ENCODE measurements at regions not wholly inside any gene's neighbourhood (a gene's known extent, or its start where the extent isn't known, plus 50 kb on each side); places are given as distances from the start of the nearest gene placed in this dataset.

GRCh38 chr9:99569840-99570239 is 251.8 kb upstream of the NR4A3 start:
- Histone ChIP-seq H2BK120ac (ENCODE audit: low read depth, low read length) (no peak overlapping the region), H3K4me2 (ENCODE audit: low read length, poor library complexity, severe bottlenecking) (no peak overlapping the region), H3K27me3 (ENCODE audit: control insufficient read depth in 1 of 2, insufficient read depth in 1 of 2, low read length in 2 of 2) (peaks cover 4 to 8% of the 10 kb centered on the region in 2 experiments), H3K79me1 (replicated peaks; ENCODE audit: low read length, poor library complexity, severe bottlenecking) (no peaks in the 10 kb centered on the region), H3K4me1 (ENCODE audit: control insufficient read depth, insufficient read depth, low read depth, low read length) (no peaks in the 10 kb centered on the region), H2BK5ac (ENCODE audit: low read depth, low read length, poor library complexity, severe bottlenecking) (no peak overlapping the region), H2AFZ (ENCODE audit: low read depth, low read length) (no peak overlapping the region), H2BK15ac (ENCODE audit: low read depth, poor library complexity, severe bottlenecking) (no peak overlapping the region), H3K27ac (ENCODE audit: low read length, poor library complexity, severe bottlenecking) (no peak overlapping the region), H4K8ac (ENCODE audit: low read length) (no peak overlapping the region), H2AK5ac (ENCODE audit: low read length, severe bottlenecking) (no peak overlapping the region), H3K18ac (ENCODE audit: low read depth in 1 of 2, low read length in 2 of 2) (no peak overlapping the region), H2BK12ac (ENCODE audit: low read length in 2 of 2) (no peak overlapping the region), H3K36me3 (ENCODE audit: control insufficient read depth in 1 of 2, insufficient read depth in 2 of 2, low read depth in 1 of 2, low read length in 2 of 2) (no peaks in the 10 kb centered on the region), H3K23ac (ENCODE audit: low read length in 2 of 2) (no peak overlapping the region), H4K91ac (ENCODE audit: low read length) (no peak overlapping the region), H3K14ac (ENCODE audit: low read length in 2 of 2) (no peak overlapping the region), H3K9me3 (ENCODE audit: control insufficient read depth, low read length) (no peaks in the 10 kb centered on the region), H3K9ac (ENCODE audit: low read length) (no peak overlapping the region), H3K4me3 (ENCODE audit: insufficient read depth in 1 of 2, low read depth in 1 of 2, low read length in 2 of 2) (no peak overlapping the region), H3K4ac (ENCODE audit: low read depth in 1 of 2, low read length in 2 of 2) (no peak overlapping the region)
- no CpG with 5 or more reads among the region's 2 CpGs for WGBS
- DNase-seq = no peak

GRCh38 chr9:99572567-99572966 is 249.1 kb upstream of the NR4A3 start:
- Histone ChIP-seq H3K4ac (ENCODE audit: low read depth in 1 of 2, low read length in 2 of 2) (no peak overlapping the region), H2AK5ac (ENCODE audit: low read length, severe bottlenecking) (no peak overlapping the region), H2BK12ac (ENCODE audit: low read length in 2 of 2) (no peak overlapping the region), H3K79me1 (replicated peaks; ENCODE audit: low read length, poor library complexity, severe bottlenecking) (no peaks in the 10 kb centered on the region), H4K91ac (ENCODE audit: low read length) (no peak overlapping the region), H4K8ac (ENCODE audit: low read length) (no peak overlapping the region), H2BK5ac (ENCODE audit: low read depth, low read length, poor library complexity, severe bottlenecking) (no peak overlapping the region), H3K4me3 (ENCODE audit: insufficient read depth in 1 of 2, low read depth in 1 of 2, low read length in 2 of 2) (no peak overlapping the region), H3K9me3 (ENCODE audit: control insufficient read depth, low read length) (no peaks in the 10 kb centered on the region), H3K18ac (ENCODE audit: low read depth in 1 of 2, low read length in 2 of 2) (no peak overlapping the region), H2BK120ac (ENCODE audit: low read depth, low read length) (no peak overlapping the region), H2AFZ (ENCODE audit: low read depth, low read length) (no peak overlapping the region), H3K4me1 (ENCODE audit: control insufficient read depth, insufficient read depth, low read depth, low read length) (no peaks in the 10 kb centered on the region), H3K4me2 (ENCODE audit: low read length, poor library complexity, severe bottlenecking) (no peak overlapping the region), H3K27ac (ENCODE audit: low read length, poor library complexity, severe bottlenecking) (no peak overlapping the region), H2BK15ac (ENCODE audit: low read depth, poor library complexity, severe bottlenecking) (no peak overlapping the region), H3K14ac (ENCODE audit: low read length in 2 of 2) (no peak overlapping the region), H3K27me3 (ENCODE audit: control insufficient read depth in 1 of 2, insufficient read depth in 1 of 2, low read length in 2 of 2) (peaks cover 0 to 4% of the 10 kb centered on the region in 2 experiments), H3K9ac (ENCODE audit: low read length) (no peak overlapping the region), H3K36me3 (ENCODE audit: control insufficient read depth in 1 of 2, insufficient read depth in 2 of 2, low read depth in 1 of 2, low read length in 2 of 2) (no peaks in the 10 kb centered on the region), H3K23ac (ENCODE audit: low read length in 2 of 2) (no peak overlapping the region)
- 75% methylated on average over 4 of the region's 4 CpGs for WGBS
- DNase-seq = no peak

- Histone ChIP-seq H2BK15ac (ENCODE audit: low read depth, poor library complexity, severe bottlenecking) (no peak overlapping the region), H2BK120ac (ENCODE audit: low read depth, low read length) (no peak overlapping the region), H3K4ac (ENCODE audit: low read depth in 1 of 2, low read length in 2 of 2) (no peak overlapping the region), H3K23ac (ENCODE audit: low read length in 2 of 2) (no peak overlapping the region), H2BK5ac (ENCODE audit: low read depth, low read length, poor library complexity, severe bottlenecking) (no peak overlapping the region), H2AFZ (ENCODE audit: low read depth, low read length) (no peak overlapping the region), H4K8ac (ENCODE audit: low read length) (no peak overlapping the region), H2BK12ac (ENCODE audit: low read length in 2 of 2) (no peak overlapping the region), H3K4me1 (ENCODE audit: control insufficient read depth, insufficient read depth, low read depth, low read length) (no peaks in the 10 kb centered on the region), H3K14ac (ENCODE audit: low read length in 2 of 2) (no peak overlapping the region), H3K27me3 (ENCODE audit: control insufficient read depth in 1 of 2, insufficient read depth in 1 of 2, low read length in 2 of 2) (peaks cover 0 to 4% of the 10 kb centered on the region in 2 experiments), H4K91ac (ENCODE audit: low read length) (no peak overlapping the region), H3K79me1 (replicated peaks; ENCODE audit: low read length, poor library complexity, severe bottlenecking) (no peaks in the 10 kb centered on the region), H3K36me3 (ENCODE audit: control insufficient read depth in 1 of 2, insufficient read depth in 2 of 2, low read depth in 1 of 2, low read length in 2 of 2) (no peaks in the 10 kb centered on the region), H3K9ac (ENCODE audit: low read length) (no peak overlapping the region), H3K4me2 (ENCODE audit: low read length, poor library complexity, severe bottlenecking) (no peak overlapping the region), H2AK5ac (ENCODE audit: low read length, severe bottlenecking) (no peak overlapping the region), H3K18ac (ENCODE audit: low read depth in 1 of 2, low read length in 2 of 2) (no peak overlapping the region), H3K9me3 (ENCODE audit: control insufficient read depth, low read length) (no peaks in the 10 kb centered on the region), H3K4me3 (ENCODE audit: insufficient read depth in 1 of 2, low read depth in 1 of 2, low read length in 2 of 2) (no peak overlapping the region), H3K27ac (ENCODE audit: low read length, poor library complexity, severe bottlenecking) (no peak overlapping the region)
- DNase-seq = no peak
- whole genome bisulfite sequencing = 84% methylated on average over 5 of the region's 5 CpGs
Observed at GRCh38 chr9:99573085-99573484, 248.6 kb upstream of the NR4A3 start.

GRCh38 chr9:99573886-99574285 is 247.8 kb upstream of the NR4A3 start:
- 85% methylated on average over 2 of the region's 2 CpGs for WGBS

More at GRCh38 chr9:99573886-99574285, 247.8 kb upstream of the NR4A3 start:
- H3K36me3 ChIP-seq (ENCODE audit: control insufficient read depth in 1 of 2, insufficient read depth in 2 of 2, low read depth in 1 of 2, low read length in 2 of 2) = no peaks in the 10 kb centered on the region
- H4K91ac ChIP-seq (ENCODE audit: low read length) = no peak overlapping the region
- H3K4me3 ChIP-seq (ENCODE audit: insufficient read depth in 1 of 2, low read depth in 1 of 2, low read length in 2 of 2) = no peak overlapping the region
- H3K18ac ChIP-seq (ENCODE audit: low read depth in 1 of 2, low read length in 2 of 2) = no peak overlapping the region
- no peak for DNase-seq
- no peak overlapping the region for H2AFZ ChIP-seq (ENCODE audit: low read depth, low read length)
- H2AK5ac ChIP-seq (ENCODE audit: low read length, severe bottlenecking) = no peak overlapping the region
- no peak overlapping the region for H3K4me2 ChIP-seq (ENCODE audit: low read length, poor library complexity, severe bottlenecking)
- no peak overlapping the region for H3K4ac ChIP-seq (ENCODE audit: low read depth in 1 of 2, low read length in 2 of 2)
- H2BK15ac ChIP-seq (ENCODE audit: low read depth, poor library complexity, severe bottlenecking) = no peak overlapping the region
- no peak overlapping the region for H2BK5ac ChIP-seq (ENCODE audit: low read depth, low read length, poor library complexity, severe bottlenecking)
- H3K23ac ChIP-seq (ENCODE audit: low read length in 2 of 2) = no peak overlapping the region
- no peak overlapping the region for H3K27ac ChIP-seq (ENCODE audit: low read length, poor library complexity, severe bottlenecking)
- H3K9ac ChIP-seq (ENCODE audit: low read length) = no peak overlapping the region
- no peak overlapping the region for H2BK120ac ChIP-seq (ENCODE audit: low read depth, low read length)
- H4K8ac ChIP-seq (ENCODE audit: low read length) = no peak overlapping the region
- no peaks in the 10 kb centered on the region for H3K9me3 ChIP-seq (ENCODE audit: control insufficient read depth, low read length)
- no peak overlapping the region for H3K14ac ChIP-seq (ENCODE audit: low read length in 2 of 2)
- no peaks in the 10 kb centered on the region for H3K27me3 ChIP-seq (ENCODE audit: control insufficient read depth in 1 of 2, insufficient read depth in 1 of 2, low read length in 2 of 2)
- no peaks in the 10 kb centered on the region for H3K79me1 ChIP-seq (replicated peaks; ENCODE audit: low read length, poor library complexity, severe bottlenecking)
- H2BK12ac ChIP-seq (ENCODE audit: low read length in 2 of 2) = no peak overlapping the region
- no peaks in the 10 kb centered on the region for H3K4me1 ChIP-seq (ENCODE audit: control insufficient read depth, insufficient read depth, low read depth, low read length)

Data from mesenchymal stem cell (in vitro differentiated cells and primary cell).